Body of pancreas (tissue), 4 donors: ENCODE measurements at regions not wholly inside any gene's neighbourhood (a gene's known extent, or its start where the extent isn't known, plus 50 kb on each side); places are given as distances from the start of the nearest gene placed in this dataset.

Source experiments
- ATAC-seq: fragments of 150-250 bp; one replicate; pipeline ENCODE4 v1.9.1; 2016
- DNase-seq, 4 donors: peaks; one replicate each; pipeline ENCODE4 v3.0.0-alpha.2; 2019
- H3K27ac ChIP-seq, 4 donors: fragments of 200-600 bp; sonication (generic); 1 replicate in 3 of 4; 2 replicates in 1 of 4; pipeline versions ENCODE4 v1.5.1 to v1.6.1; 2016 to 2019; ENCODE audit warnings: mild to moderate bottlenecking in 1 of 4, mixed read lengths in 1 of 4, moderate library complexity in 1 of 4
- H3K27me3 ChIP-seq, 2 donors: fragments of 200-600 bp; sonication (generic); one replicate each; pipeline ENCODE4 v1.6.0; 2016; ENCODE audit warnings: mild to moderate bottlenecking in 1 of 2
- H3K36me3 ChIP-seq, 2 donors: fragments of 200-600 bp; sonication (generic); replicated peaks in 1 of 2; 2 replicates each; pipeline ENCODE4 v1.5.1; 2016; ENCODE audit warnings: low read depth in 2 of 2; ENCODE audit not compliant: insufficient read depth in 1 of 2
- H3K4me1 ChIP-seq: fragments of 200-600 bp; sonication (generic); one replicate; pipeline ENCODE4 v1.6.0; 2016
- H3K4me3 ChIP-seq, 2 donors: fragments of 200-600 bp; sonication (generic); 1 replicate in 1 of 2; 2 replicates in 1 of 2; pipeline ENCODE4 v1.5.1; 2016 to 2019
- H3K9me3 ChIP-seq, 3 donors: fragments of 200-600 bp; sonication (generic); 1 replicate in 2 of 3; 2 replicates in 1 of 3; pipeline ENCODE4 v1.5.1; 2016
- POLR2A ChIP-seq, 3 donors: fragments of 450-650 bp; IDR thresholded peaks; one replicate each; pipeline ENCODE4 v1.6.1; 2016; ENCODE audit warnings: antibody characterized with exemption in 3 of 3, mild to moderate bottlenecking in 2 of 3
- WGBS, 2 donors: methylation state at CpG; one replicate each; pipeline ENCODE4 v1.1.5; 2017; 5-methylcytosine and 5-hydroxymethylcytosine counted together
- intact Hi-C: fragments of 100-400 bp; cut with DNase I; formaldehyde crosslinking; loops from one replicate; pipeline ENCODE4 v1.15.1; 2023
- TF ChIP-seq, protein P1 (sequence below), 7 experiments: fragments of 450-650 bp in 4 of 7; fragments of 200-600 bp in 3 of 7; sonication (generic) in 3 of 7; IDR thresholded peaks; one replicate each; pipeline ENCODE4 v1.5.1; 2016 to 2019; ENCODE audit warnings: antibody characterized with exemption in 7 of 7

DNA sequence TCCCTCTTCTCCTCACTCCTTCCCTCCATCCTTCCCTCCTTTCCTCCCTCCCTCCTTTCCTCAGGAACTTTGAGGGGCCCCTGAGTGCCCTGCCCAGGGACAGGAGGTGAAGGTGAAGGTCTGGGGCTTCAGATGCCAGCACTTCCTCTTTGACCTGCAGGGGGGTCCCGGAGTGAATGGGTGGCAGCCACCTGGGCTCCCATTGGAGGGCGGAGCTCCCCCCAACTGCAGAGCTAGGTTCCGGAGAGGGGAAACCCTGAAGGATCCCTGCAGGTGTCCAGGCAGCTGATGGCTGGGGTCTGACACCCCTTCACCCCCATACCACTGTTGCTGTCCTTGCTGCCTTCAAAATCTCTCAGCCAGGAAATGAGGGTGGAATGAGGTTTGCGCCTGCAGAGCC lies 1131.3 kb downstream of the BRD1 start:
- Histone ChIP-seq H3K4me1 (no peaks in the 10 kb centered on the region), H3K4me3 (no peak overlapping the region), H3K36me3 (no peaks in the 10 kb centered on the region), H3K27ac (no peak overlapping the region), H3K27me3 (no peaks in the 10 kb centered on the region), H3K9me3 (no peaks in the 10 kb centered on the region)
- WGBS, 2 donors, result 61 to 68% methylated on average over 3 to 4 of the region's 4 CpGs
- ATAC-seq (no peak), DNase-seq (no peak)
- intact Hi-C loops, result no loop called here
- TF ChIP-seq, protein P1, sequence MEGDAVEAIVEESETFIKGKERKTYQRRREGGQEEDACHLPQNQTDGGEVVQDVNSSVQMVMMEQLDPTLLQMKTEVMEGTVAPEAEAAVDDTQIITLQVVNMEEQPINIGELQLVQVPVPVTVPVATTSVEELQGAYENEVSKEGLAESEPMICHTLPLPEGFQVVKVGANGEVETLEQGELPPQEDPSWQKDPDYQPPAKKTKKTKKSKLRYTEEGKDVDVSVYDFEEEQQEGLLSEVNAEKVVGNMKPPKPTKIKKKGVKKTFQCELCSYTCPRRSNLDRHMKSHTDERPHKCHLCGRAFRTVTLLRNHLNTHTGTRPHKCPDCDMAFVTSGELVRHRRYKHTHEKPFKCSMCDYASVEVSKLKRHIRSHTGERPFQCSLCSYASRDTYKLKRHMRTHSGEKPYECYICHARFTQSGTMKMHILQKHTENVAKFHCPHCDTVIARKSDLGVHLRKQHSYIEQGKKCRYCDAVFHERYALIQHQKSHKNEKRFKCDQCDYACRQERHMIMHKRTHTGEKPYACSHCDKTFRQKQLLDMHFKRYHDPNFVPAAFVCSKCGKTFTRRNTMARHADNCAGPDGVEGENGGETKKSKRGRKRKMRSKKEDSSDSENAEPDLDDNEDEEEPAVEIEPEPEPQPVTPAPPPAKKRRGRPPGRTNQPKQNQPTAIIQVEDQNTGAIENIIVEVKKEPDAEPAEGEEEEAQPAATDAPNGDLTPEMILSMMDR (IDR thresholded peaks at IDR 0.05), result no peak
- TF ChIP-seq POLR2A (IDR thresholded peaks at IDR 0.05), result no peak

DNA sequence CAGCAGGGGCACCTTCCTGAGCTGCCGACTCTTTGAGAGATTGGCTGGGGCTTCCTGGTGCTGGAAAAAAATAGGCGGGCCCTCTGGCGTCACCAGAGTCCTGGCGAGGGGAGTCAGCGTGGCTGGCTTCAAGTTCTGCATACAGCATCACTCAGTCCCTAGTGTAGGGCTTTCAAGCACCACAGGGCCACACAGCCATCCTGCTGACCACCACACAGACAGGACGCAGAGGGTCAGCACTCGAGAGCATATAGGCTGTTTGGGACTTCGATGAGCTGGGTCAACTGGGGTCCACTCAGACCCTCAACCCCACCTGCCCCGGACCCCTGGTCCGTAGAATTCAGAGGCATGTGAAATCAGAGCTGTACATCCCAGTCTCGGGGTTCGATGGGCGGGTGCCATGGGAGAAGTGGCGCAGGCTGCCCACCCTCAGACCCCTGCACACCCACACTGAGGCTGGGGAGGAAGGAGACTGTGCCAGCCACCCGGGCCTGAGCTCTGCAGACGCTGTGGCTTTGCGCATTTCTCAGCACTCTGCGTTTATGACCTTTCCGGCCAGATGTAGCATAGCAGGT lies 1131.9 kb downstream of the BRD1 start:
- DNase-seq (no peak), ATAC-seq (no peak)
- H3K4me3 ChIP-seq, result no peak overlapping the region
- intact Hi-C loops, result no loop called here
- no peak overlapping the region for H3K27ac ChIP-seq
- no peaks in the 10 kb centered on the region for H3K36me3 ChIP-seq
- H3K9me3 ChIP-seq, result no peaks in the 10 kb centered on the region
- 63 to 77% methylated on average over 14 to 19 of the region's 19 CpGs for WGBS, 2 donors
- H3K27me3 ChIP-seq, result no peaks in the 10 kb centered on the region
- H3K4me1 ChIP-seq, result no peaks in the 10 kb centered on the region
- TF ChIP-seq, protein P1 (IDR thresholded peaks at IDR 0.05), result no peak
- TF ChIP-seq POLR2A (IDR thresholded peaks at IDR 0.05), result no peak

DNA sequence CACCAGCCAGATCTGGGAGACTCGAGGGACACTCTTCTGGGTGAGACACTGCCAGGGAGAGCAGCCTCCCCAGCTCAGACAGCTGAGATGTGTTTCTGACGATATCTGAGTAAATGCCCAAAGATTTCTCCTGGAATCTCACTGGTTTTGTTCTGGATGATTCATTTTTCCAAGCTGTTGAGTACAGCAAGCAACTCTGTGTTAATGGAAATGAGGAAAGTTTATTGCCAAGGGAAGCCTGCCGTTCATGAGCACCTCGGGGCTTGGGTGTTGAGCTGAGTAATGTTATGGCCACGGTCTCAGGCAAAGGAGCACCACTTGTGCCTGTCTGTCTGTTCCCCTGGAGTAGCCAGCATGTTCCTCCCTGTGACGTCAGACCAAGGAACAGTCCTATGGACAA lies 1132.4 kb downstream of the BRD1 start:
- H3K4me1 ChIP-seq, result no peaks in the 10 kb centered on the region
- 59 to 66% methylated on average over 6 of the region's 6 CpGs for WGBS, 2 donors
- no peaks in the 10 kb centered on the region for H3K36me3 ChIP-seq
- intact Hi-C loops, result no loop called here
- H3K9me3 ChIP-seq, result no peaks in the 10 kb centered on the region
- H3K4me3 ChIP-seq, result no peak overlapping the region
- ATAC-seq (no peak), DNase-seq (no peak)
- no peaks in the 10 kb centered on the region for H3K27me3 ChIP-seq
- H3K27ac ChIP-seq, result no peak overlapping the region
- TF ChIP-seq POLR2A (IDR thresholded peaks at IDR 0.05), result no peak
- TF ChIP-seq, protein P1 (IDR thresholded peaks at IDR 0.05), result no peak

DNA sequence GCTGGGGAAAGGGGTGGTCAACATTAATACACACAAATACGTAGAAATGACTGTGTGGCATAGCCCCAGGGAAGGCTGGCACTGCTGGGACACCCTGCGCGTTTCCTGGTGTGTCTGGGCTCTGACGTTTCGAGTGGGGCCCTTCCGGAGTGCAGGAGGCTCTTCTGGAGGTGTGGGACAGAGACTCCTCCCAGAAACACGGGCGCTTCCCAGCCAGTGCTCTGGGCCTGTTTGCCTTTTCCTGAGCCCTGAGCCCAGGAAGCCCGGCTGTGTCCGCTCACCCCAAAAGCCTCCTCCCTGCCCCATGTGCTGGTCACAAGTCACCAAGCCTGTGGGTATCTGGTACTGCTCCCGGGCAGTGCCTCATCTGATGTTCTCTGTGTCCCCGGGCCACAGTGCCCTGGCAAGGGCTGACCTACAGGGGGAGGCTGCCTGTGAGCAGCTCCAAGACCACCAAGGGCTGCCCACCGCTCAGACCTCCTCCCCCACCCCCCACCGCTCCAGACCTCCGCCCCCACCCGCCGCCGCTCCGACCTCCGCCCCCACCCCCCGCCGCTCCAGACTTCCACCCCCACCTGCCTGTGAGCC lies 1133.3 kb downstream of the BRD1 start:
- intact Hi-C loops, result no loop called here
- no peaks in the 10 kb centered on the region for H3K4me1 ChIP-seq
- ATAC-seq, result no peak
- H3K27ac ChIP-seq, result no peak overlapping the region
- WGBS, 2 donors, result 50 to 82% methylated on average over 1 to 18 of the region's 22 CpGs
- TF ChIP-seq, protein P1 (IDR thresholded peaks at IDR 0.05), result no peak
- no peak for TF ChIP-seq POLR2A (IDR thresholded peaks at IDR 0.05)
- no peaks in the 10 kb centered on the region for H3K9me3 ChIP-seq
- no peak for DNase-seq
- no peak overlapping the region for H3K4me3 ChIP-seq
- H3K27me3 ChIP-seq, result no peaks in the 10 kb centered on the region
- no peaks in the 10 kb centered on the region for H3K36me3 ChIP-seq
